Subcutaneous abdominal adipose tissue (tissue), 5 donors: ENCODE measurements at regions not wholly inside any gene's neighbourhood (a gene's known extent, or its start where the extent isn't known, plus 50 kb on each side); places are given as distances from the start of the nearest gene placed in this dataset.
A peak's percentile ranks its signal among the peaks of the same experiment; 100 is the strongest.
"Not testable (repeated sequence)": the region's sequence is repeated elsewhere in the genome, so short reads cannot be mapped to it uniquely, and the experiment has no call there.

Experiments
- H3K27ac ChIP-seq: one replicate; pipeline ENCODE4 v1.7.0; 2013; ENCODE audit warnings: low read depth, mild to moderate bottlenecking, inconsistent platforms, low read length, moderate library complexity
- H3K27me3 ChIP-seq, 5 donors: one replicate each; pipeline ENCODE4 v1.7.0; 2013; ENCODE audit warnings: low read length in 5 of 5, inconsistent platforms in 1 of 5; ENCODE audit not compliant: control insufficient read depth in 5 of 5, insufficient read depth in 4 of 5
- H3K36me3 ChIP-seq, 5 donors: one replicate each; pipeline ENCODE4 v1.7.0; 2013; ENCODE audit warnings: low read length in 5 of 5; ENCODE audit not compliant: control insufficient read depth in 5 of 5, insufficient read depth in 5 of 5
- H3K4me1 ChIP-seq, 5 donors: one replicate each; pipeline ENCODE4 v1.7.0; 2013; ENCODE audit warnings: low read length in 5 of 5, mild to moderate bottlenecking in 3 of 5, moderate library complexity in 1 of 5; ENCODE audit not compliant: control insufficient read depth in 5 of 5, insufficient read depth in 5 of 5
- H3K4me3 ChIP-seq, 5 donors: one replicate each; pipeline ENCODE4 v1.7.0; 2013; ENCODE audit warnings: low read length in 5 of 5, low read depth in 1 of 5
- H3K9ac ChIP-seq, 5 donors: one replicate each; pipeline ENCODE4 v1.7.0; 2013; ENCODE audit warnings: low read length in 5 of 5, mild to moderate bottlenecking in 4 of 5, moderate library complexity in 3 of 5
- H3K9me3 ChIP-seq, 5 donors: one replicate each; pipeline ENCODE4 v1.7.0; 2013; ENCODE audit warnings: low read length in 5 of 5; ENCODE audit not compliant: control insufficient read depth in 5 of 5
- donor health status: healthy.
- donor health status: healthy.
- donor health status: healthy.
- donor health status: healthy.
- donor health status: healthy.

DNA sequence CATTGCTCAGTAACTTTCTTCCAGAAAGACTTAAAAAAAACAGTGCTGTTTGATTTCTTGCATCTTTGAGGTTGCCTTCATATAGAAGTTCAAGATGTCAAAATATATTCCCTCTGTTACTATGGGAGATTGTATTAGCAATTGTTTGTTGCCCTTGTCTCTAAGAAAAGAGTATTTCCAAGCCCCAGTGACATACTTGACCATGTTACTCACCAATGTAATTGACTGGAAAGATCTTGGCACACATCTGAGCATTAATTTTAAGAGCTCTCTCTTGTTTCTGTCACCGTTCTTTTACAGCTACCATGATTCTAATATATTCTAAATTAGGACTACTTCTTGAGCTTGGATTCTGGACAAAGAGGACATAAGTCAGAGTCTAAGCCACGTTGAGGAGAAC is 902.7 kb upstream of the EPHA5 start:
- no peaks in the 10 kb centered on the region for H3K27me3 ChIP-seq
- no peak overlapping the region for H3K27ac ChIP-seq
- no peaks in the 10 kb centered on the region for H3K4me1 ChIP-seq
- no peak overlapping the region for H3K9ac ChIP-seq
- no peaks in the 10 kb centered on the region for H3K36me3 ChIP-seq
- H3K9me3 ChIP-seq: no peaks in the 10 kb centered on the region
- H3K4me3 ChIP-seq: no peak overlapping the region

GRCh38 chr4:66571145-66571695 is 900.9 kb upstream of the EPHA5 start:
- no peak overlapping the region for H3K27ac ChIP-seq
- H3K9ac ChIP-seq: no peak overlapping the region
- H3K4me3 ChIP-seq: no peak overlapping the region
- H3K9me3 ChIP-seq: no peaks in the 10 kb centered on the region
- H3K27me3 ChIP-seq: no peaks in the 10 kb centered on the region
- H3K4me1 ChIP-seq: no peaks in the 10 kb centered on the region
- no peaks in the 10 kb centered on the region for H3K36me3 ChIP-seq

GRCh38 chr4:66569228-66569627 is 898.9 kb upstream of the EPHA5 start:
- H3K9me3 ChIP-seq: no peaks in the 10 kb centered on the region
- H3K4me3 ChIP-seq: no peak overlapping the region
- no peaks in the 10 kb centered on the region for H3K36me3 ChIP-seq

GRCh38 chr4:66568431-66568830 is 898.1 kb upstream of the EPHA5 start:
- Histone ChIP-seq H3K4me3 (no peak overlapping the region), H3K27ac (no peak overlapping the region), H3K9me3 (no peaks in the 10 kb centered on the region)

More at GRCh38 chr4:66569228-66569627, 898.9 kb upstream of the EPHA5 start:
- Histone ChIP-seq H3K9ac (no peak overlapping the region), H3K4me1 (no peaks in the 10 kb centered on the region), H3K27me3 (no peaks in the 10 kb centered on the region), H3K27ac (no peak overlapping the region)

GRCh38 chr4:66568001-66568400 is 897.7 kb upstream of the EPHA5 start:
- H3K27ac ChIP-seq: no peak overlapping the region
- H3K9me3 ChIP-seq: no peaks in the 10 kb centered on the region
- no peaks in the 10 kb centered on the region for H3K27me3 ChIP-seq
- no peaks in the 10 kb centered on the region for H3K4me1 ChIP-seq
- H3K36me3 ChIP-seq: no peaks in the 10 kb centered on the region
- H3K4me3 ChIP-seq: no peak overlapping the region
- no peak overlapping the region for H3K9ac ChIP-seq

More at GRCh38 chr4:66568431-66568830, 898.1 kb upstream of the EPHA5 start:
- no peaks in the 10 kb centered on the region for H3K4me1 ChIP-seq
- no peak overlapping the region for H3K9ac ChIP-seq
- no peaks in the 10 kb centered on the region for H3K36me3 ChIP-seq
- no peaks in the 10 kb centered on the region for H3K27me3 ChIP-seq

- Histone ChIP-seq H3K9me3 (no peaks in the 10 kb centered on the region), H3K27me3 (no peaks in the 10 kb centered on the region), H3K9ac (no peak overlapping the region), H3K4me1 (no peaks in the 10 kb centered on the region), H3K36me3 (no peaks in the 10 kb centered on the region), H3K27ac (no peak overlapping the region), H3K4me3 (no peak overlapping the region)
Observed at GRCh38 chr4:66567551-66567950, 897.3 kb upstream of the EPHA5 start.

DNA sequence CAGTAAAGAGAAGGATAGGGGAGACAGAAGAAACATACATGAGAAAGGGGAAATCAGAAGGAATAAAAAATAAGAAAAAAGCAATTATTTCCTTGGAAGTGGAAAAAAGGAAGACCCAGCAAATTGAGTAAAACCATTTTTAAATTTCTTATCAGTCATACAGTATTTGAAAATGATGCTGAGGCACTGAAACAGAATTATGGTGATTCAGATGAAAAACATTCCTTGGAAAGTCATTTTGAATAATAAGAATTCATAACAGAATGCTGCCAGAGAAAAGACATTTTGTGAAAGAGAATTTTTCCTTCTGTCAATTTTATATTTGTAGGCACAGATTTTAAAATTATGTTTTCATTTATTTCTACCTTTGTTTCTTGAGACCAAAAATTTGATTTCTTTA is 895.5 kb upstream of the EPHA5 start:
- Histone ChIP-seq H3K9me3 (no peaks in the 10 kb centered on the region), H3K27ac (no peak overlapping the region)

GRCh38 chr4:66564901-66565651 is 894.8 kb upstream of the EPHA5 start:
- Histone ChIP-seq H3K9ac (no peak overlapping the region), H3K27ac (no peak overlapping the region), H3K4me3 (peak overlapping the region in 1 of 5 donors; percentile 29), H3K36me3 (no peaks in the 10 kb centered on the region), H3K4me1 (no peaks in the 10 kb centered on the region), H3K27me3 (no peaks in the 10 kb centered on the region), H3K9me3 (no peaks in the 10 kb centered on the region)

More for the DNA sequence above, 895.5 kb upstream of the EPHA5 start:
- no peak overlapping the region for H3K9ac ChIP-seq
- H3K36me3 ChIP-seq: no peaks in the 10 kb centered on the region
- no peak overlapping the region for H3K4me3 ChIP-seq
- no peaks in the 10 kb centered on the region for H3K4me1 ChIP-seq
- H3K27me3 ChIP-seq: no peaks in the 10 kb centered on the region

DNA sequence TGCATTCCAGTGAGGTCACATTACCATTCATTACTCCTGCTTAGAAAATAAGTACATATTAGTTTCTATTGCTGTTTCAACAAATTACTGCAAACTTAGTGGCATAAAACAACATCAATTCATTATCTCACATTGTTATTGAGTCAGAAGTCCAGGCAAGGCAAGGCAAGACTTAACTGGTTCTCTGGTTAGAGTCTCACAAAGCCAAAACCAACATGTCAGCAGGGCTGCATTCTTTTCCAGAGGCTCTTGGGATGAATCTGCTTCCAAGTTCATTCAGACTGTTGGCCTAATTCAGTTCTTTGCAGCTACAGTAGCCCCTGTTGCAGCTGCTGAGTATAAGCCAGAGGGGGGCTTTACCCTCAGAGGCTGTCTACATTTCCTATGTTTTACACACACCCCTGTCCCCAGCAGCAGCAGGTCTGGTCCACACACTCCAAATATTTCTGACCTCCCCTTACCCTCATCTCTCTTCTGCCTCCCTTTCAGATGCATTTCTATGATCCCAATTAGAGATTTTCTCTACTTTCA is 892.1 kb upstream of the EPHA5 start:
- H3K9me3 ChIP-seq: no peaks in the 10 kb centered on the region
- H3K4me3 ChIP-seq: no peak overlapping the region
- no peaks in the 10 kb centered on the region for H3K36me3 ChIP-seq
- H3K27me3 ChIP-seq: no peaks in the 10 kb centered on the region
- no peak overlapping the region for H3K9ac ChIP-seq
- H3K4me1 ChIP-seq: no peaks in the 10 kb centered on the region
- no peak overlapping the region for H3K27ac ChIP-seq

DNA sequence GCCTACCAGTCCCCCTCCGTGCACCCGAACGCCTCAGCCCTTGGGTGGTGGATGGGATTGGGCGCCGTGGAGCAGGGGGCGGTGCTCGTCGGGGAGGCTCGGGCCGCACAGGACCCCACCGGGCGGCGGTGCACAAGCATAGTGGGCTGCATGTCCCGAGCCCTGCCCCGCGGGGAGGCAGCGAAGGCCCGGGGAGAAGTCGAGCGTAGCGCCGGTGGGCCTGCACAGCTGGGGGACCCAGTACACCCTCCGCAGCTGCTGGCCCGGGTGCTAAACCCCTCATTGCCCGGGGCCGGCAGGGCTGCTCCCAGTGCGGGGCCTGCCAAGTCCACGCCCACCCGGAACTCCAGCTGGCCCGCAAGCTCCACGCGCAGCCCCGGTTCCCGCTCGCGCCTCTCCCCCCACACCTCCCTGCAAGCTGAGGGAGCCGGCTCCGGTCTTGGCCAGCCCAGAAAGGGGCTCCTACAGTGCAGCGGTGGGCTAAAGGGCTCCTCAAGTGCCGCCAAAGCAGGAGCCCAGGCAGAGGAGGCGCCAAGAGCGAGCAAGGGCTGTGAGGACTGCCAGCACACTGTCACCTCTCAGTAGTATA is 891.3 kb upstream of the EPHA5 start:
- H3K4me3 ChIP-seq, H3K36me3 ChIP-seq, H3K27me3 ChIP-seq, H3K9me3 ChIP-seq, H3K9ac ChIP-seq, H3K27ac ChIP-seq, H3K4me1 ChIP-seq: not testable (repeated sequence)
